K562 (cell line): ENCODE measurements at regions not wholly inside any gene's neighbourhood (a gene's known extent, or its start where the extent isn't known, plus 50 kb on each side); places are given as distances from the start of the nearest gene placed in this dataset.

ENCODE experiments used
- ATF2 ChIP-seq: sonication (generic); formaldehyde crosslinking; IDR thresholded peaks from 2 replicates; pipeline ENCODE4 v1.8.1; 2022; ENCODE audit warnings: missing genetic modification reagents
- E2F4 ChIP-seq: sonication (generic); formaldehyde crosslinking; IDR thresholded peaks from 2 replicates; pipeline ENCODE4 v1.8.0; 2022; ENCODE audit warnings: mild to moderate bottlenecking, low read depth, missing genetic modification reagents
- FOXM1 ChIP-seq, 2 experiments: fragments of 450-650 bp in 1 of 2; sonication (generic) in 1 of 2; formaldehyde crosslinking in 1 of 2; IDR thresholded peaks; 2 replicates each; pipeline versions ENCODE4 v1.6.1 to v1.9.0; 2017 to 2022; ENCODE audit warnings: low read depth in 2 of 2, mild to moderate bottlenecking in 2 of 2, missing genetic modification reagents in 1 of 2, moderate library complexity in 1 of 2
- HCFC1 ChIP-seq: IDR thresholded peaks from 2 replicates; pipeline ENCODE4 v1.6.1; 2012; ENCODE audit warnings: low read depth, low read length, improper control_type of control experiment
- HDGF ChIP-seq: fragments of 450-650 bp; IDR thresholded peaks from 2 replicates; pipeline ENCODE4 v1.6.1; 2016
- SMARCB1 ChIP-seq: IDR thresholded peaks from 2 replicates; pipeline ENCODE4 v1.6.1; 2011; ENCODE audit warnings: improper control_type of control experiment, low read depth; ENCODE audit not compliant: insufficient read length
- ZNF282 ChIP-seq: sonication (generic); formaldehyde crosslinking; IDR thresholded peaks from 2 replicates; pipeline ENCODE4 v1.8.1; 2023; ENCODE audit warnings: missing genetic modification reagents
- TF ChIP-seq, protein P1 (sequence below), 3 experiments: IDR thresholded peaks in 2 of 3; conservative IDR thresholded peaks in 1 of 3; 2 replicates each; pipeline ENCODE4 v1.5.1; 2011 to 2012; ENCODE audit warnings: low read length in 3 of 3, mild to moderate bottlenecking in 3 of 3, control low read depth in 2 of 3, improper control_type of control experiment in 1 of 3, inconsistent platforms in 1 of 3, low read depth in 1 of 3, mixed read lengths in 1 of 3, moderate library complexity in 1 of 3; ENCODE audit not compliant: insufficient read depth in 2 of 3

GRCh38 chr2:236333417-236334121 is 69.4 kb upstream of the ASB18 start:
- TF ChIP-seq ATF2 (CRISPR knock-in tag) (no peak), E2F4 (no peak), HDGF (no peak), FOXM1 (IDR thresholded peaks at IDR 0.05; ENCODE audit: low read depth) (no peak), FOXM1 (CRISPR knock-in tag; IDR thresholded peaks at IDR 0.05; ENCODE audit: low read depth) (no peak), SMARCB1 (no peak), HCFC1 (no peak), ZNF282 (CRISPR knock-in tag) (no peak)
- TF ChIP-seq, protein P1, sequence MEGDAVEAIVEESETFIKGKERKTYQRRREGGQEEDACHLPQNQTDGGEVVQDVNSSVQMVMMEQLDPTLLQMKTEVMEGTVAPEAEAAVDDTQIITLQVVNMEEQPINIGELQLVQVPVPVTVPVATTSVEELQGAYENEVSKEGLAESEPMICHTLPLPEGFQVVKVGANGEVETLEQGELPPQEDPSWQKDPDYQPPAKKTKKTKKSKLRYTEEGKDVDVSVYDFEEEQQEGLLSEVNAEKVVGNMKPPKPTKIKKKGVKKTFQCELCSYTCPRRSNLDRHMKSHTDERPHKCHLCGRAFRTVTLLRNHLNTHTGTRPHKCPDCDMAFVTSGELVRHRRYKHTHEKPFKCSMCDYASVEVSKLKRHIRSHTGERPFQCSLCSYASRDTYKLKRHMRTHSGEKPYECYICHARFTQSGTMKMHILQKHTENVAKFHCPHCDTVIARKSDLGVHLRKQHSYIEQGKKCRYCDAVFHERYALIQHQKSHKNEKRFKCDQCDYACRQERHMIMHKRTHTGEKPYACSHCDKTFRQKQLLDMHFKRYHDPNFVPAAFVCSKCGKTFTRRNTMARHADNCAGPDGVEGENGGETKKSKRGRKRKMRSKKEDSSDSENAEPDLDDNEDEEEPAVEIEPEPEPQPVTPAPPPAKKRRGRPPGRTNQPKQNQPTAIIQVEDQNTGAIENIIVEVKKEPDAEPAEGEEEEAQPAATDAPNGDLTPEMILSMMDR (IDR thresholded peaks at IDR 0.05 in 2 of 3, conservative IDR thresholded peaks at IDR 0.05 in 1 of 3; ENCODE audit: insufficient read depth in 2 of 3, low read depth in 1 of 3, low read length in 3 of 3), result no peak
